ENCODE measurements at regions not wholly inside any gene's neighbourhood (a gene's known extent, or its start where the extent isn't known, plus 50 kb on each side); places are given as distances from the start of the nearest gene placed in this dataset.

DNA sequence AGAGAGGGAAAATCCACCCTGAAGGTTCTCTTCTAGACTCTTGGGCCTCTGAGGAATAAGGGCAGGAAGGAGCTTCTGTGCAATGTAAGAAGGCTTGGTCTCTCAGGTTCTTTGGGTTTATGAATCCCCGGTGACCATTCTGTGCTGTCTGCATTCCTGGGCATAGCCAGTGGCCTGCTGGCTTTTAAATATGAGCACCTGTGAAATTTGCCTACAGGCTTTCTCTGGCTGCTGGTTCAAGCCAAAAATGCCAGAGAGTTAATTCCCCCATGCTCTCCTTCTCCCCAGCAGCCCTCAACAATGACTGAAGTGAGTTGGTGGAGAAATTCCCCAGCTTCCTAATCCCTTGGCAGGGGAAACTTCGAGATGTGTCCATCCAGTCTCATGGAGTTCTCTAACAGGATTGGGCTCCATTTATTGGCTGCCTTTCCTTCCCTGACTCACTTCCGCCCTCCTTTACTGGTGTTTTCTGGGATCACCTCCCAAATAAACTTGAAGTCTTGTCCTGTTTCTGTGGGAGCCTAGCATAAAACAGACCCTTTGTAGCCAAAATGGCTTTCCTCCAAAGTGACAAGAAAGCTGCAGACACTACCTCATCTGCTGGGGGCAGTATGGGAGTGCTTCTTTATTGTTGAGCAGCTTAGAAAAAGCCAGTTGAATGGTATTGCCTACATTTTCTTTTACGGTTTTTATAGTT lies 179.4 kb upstream of the CASK start:
- Histone ChIP-seq H3K9ac (ENCODE audit: low read length) (no peak overlapping the region), H3K27ac (ENCODE audit: low read length) (no peak overlapping the region)
- BruUV-seq (replicated peaks), result no TSS peak

DNA sequence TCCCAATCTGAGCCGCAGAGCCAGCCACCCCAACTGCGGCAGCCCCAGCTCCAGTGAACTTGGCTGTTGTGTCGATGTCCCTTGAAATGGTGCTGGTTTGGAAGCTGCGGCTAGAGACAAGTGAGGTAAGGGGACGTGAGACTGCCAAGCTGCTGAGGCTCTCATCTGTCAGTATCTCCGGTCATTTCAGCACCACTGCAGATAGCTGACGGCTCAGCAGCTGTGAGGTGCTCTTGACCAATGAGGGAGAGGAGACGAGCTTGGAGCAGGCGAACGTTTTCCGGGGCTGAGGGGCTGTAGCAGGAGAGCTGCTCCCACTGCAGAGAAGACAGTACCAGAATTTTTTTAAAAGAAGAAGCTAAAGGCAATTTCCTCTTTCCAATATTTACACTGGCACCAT lies 175.5 kb upstream of the CASK start:
- Histone ChIP-seq H3K27me3 (ENCODE audit: low read length) (no peaks in the 10 kb centered on the region), H3K4me3 (ENCODE audit: low read length) (no peak overlapping the region), H3K79me2 (ENCODE audit: low read length) (no peaks in the 10 kb centered on the region), H3K9ac (ENCODE audit: low read length) (no peak overlapping the region), H3K9me2 (replicated peaks; ENCODE audit: low read length) (no peaks in the 10 kb centered on the region), H4K20me1 (ENCODE audit: low read length) (no peaks in the 10 kb centered on the region), H3K27ac (ENCODE audit: low read length) (no peak overlapping the region), H3K9me3 (ENCODE audit: low read length) (no peaks in the 10 kb centered on the region), H3K4me2 (ENCODE audit: low read length) (no peak overlapping the region), H2AFZ (ENCODE audit: low read length) (no peak overlapping the region), H3K4me1 (ENCODE audit: insufficient read depth, low read length) (peaks cover 10% of the 10 kb centered on the region), H3K36me3 (ENCODE audit: low read depth, low read length) (no peaks in the 10 kb centered on the region), H3F3A (ENCODE audit: low read length, unreplicated experiment) (no peaks in the 10 kb centered on the region)
- POLR2A ChIA-PET (ENCODE audit: unreplicated experiment), result no interaction called here
- TF ChIP-seq EZH2phosphoT487 (IDR thresholded peaks at IDR 0.05; ENCODE audit: borderline replicate concordance, low read length), result no peak
- TF ChIP-seq, protein P1, sequence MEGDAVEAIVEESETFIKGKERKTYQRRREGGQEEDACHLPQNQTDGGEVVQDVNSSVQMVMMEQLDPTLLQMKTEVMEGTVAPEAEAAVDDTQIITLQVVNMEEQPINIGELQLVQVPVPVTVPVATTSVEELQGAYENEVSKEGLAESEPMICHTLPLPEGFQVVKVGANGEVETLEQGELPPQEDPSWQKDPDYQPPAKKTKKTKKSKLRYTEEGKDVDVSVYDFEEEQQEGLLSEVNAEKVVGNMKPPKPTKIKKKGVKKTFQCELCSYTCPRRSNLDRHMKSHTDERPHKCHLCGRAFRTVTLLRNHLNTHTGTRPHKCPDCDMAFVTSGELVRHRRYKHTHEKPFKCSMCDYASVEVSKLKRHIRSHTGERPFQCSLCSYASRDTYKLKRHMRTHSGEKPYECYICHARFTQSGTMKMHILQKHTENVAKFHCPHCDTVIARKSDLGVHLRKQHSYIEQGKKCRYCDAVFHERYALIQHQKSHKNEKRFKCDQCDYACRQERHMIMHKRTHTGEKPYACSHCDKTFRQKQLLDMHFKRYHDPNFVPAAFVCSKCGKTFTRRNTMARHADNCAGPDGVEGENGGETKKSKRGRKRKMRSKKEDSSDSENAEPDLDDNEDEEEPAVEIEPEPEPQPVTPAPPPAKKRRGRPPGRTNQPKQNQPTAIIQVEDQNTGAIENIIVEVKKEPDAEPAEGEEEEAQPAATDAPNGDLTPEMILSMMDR (conservative IDR thresholded peaks at IDR 0.05; ENCODE audit: low read depth, low read length), result no peak
- TF ChIP-seq EZH2 (IDR thresholded peaks at IDR 0.05; ENCODE audit: low read length, unreplicated experiment), result no peak
- CTCF ChIA-PET, result no interaction called here
- intact Hi-C loops (cut with micrococcal nuclease), result no loop called here
- ATAC-seq, result no peak
- DNase-seq, result no peak
- BruUV-seq (replicated peaks), result no TSS peak

More for the DNA sequence above, 179.4 kb upstream of the CASK start:
- H3F3A ChIP-seq (ENCODE audit: low read length, unreplicated experiment), result no peaks in the 10 kb centered on the region
- intact Hi-C loops (cut with micrococcal nuclease), result no loop called here
- H3K79me2 ChIP-seq (ENCODE audit: low read length), result no peaks in the 10 kb centered on the region
- H3K9me3 ChIP-seq (ENCODE audit: low read length), result no peaks in the 10 kb centered on the region
- H3K27me3 ChIP-seq (ENCODE audit: low read length), result no peaks in the 10 kb centered on the region
- H2AFZ ChIP-seq (ENCODE audit: low read length), result no peak overlapping the region
- ChIA-PET POLR2A (ENCODE audit: unreplicated experiment) (no interaction called here), CTCF (interaction anchor here (0.6 kb wide), 1 partner anchor 158 kb away, joined by 3 read pairs; no protein-coding TSS in a partner anchor)
- no peak for ATAC-seq
- no peaks in the 10 kb centered on the region for H3K4me1 ChIP-seq (ENCODE audit: insufficient read depth, low read length)
- H3K36me3 ChIP-seq (ENCODE audit: low read depth, low read length), result no peaks in the 10 kb centered on the region
- H3K4me2 ChIP-seq (ENCODE audit: low read length), result no peak overlapping the region
- no peaks in the 10 kb centered on the region for H3K9me2 ChIP-seq (replicated peaks; ENCODE audit: low read length)
- TF ChIP-seq EZH2 (IDR thresholded peaks at IDR 0.05; ENCODE audit: low read length, unreplicated experiment) (no peak), EZH2phosphoT487 (IDR thresholded peaks at IDR 0.05; ENCODE audit: borderline replicate concordance, low read length) (no peak)
- TF ChIP-seq, protein P1 (conservative IDR thresholded peaks at IDR 0.05; ENCODE audit: low read depth, low read length), result 0 out of 2 replicates have a peak, but pooled peaks have one; percentile 18
- H4K20me1 ChIP-seq (ENCODE audit: low read length), result no peaks in the 10 kb centered on the region
- DNase-seq, result peak; percentile 2
- no peak overlapping the region for H3K4me3 ChIP-seq (ENCODE audit: low read length)

DNA sequence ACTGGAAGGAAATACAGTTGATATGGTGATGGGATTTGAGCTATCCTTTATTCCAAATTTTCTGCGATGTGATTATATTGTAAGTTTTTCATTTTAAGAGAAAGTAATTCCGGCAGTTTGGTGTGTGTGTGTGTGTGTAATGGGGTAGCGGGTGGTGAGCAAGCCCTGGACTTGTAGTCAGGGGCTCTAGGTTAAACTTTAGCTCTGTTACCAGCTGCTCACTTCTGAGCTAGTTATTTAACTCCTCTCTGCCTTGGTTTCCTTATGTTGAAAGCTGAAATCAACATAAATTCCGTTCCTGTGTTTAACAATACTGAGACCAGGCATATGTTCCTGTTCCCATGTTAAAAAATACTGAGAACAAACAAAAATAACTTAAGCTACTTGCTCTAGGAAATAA lies 174.1 kb upstream of the CASK start:
- Histone ChIP-seq H2AFZ (ENCODE audit: low read length) (no peak overlapping the region), H3K36me3 (ENCODE audit: low read depth, low read length) (no peaks in the 10 kb centered on the region), H3K4me3 (ENCODE audit: low read length) (no peak overlapping the region), H3F3A (ENCODE audit: low read length, unreplicated experiment) (no peaks in the 10 kb centered on the region), H3K79me2 (ENCODE audit: low read length) (no peaks in the 10 kb centered on the region), H4K20me1 (ENCODE audit: low read length) (no peaks in the 10 kb centered on the region), H3K27me3 (ENCODE audit: low read length) (no peaks in the 10 kb centered on the region), H3K9me3 (ENCODE audit: low read length) (no peaks in the 10 kb centered on the region), H3K4me1 (ENCODE audit: insufficient read depth, low read length) (peaks cover 16% of the 10 kb centered on the region), H3K9ac (ENCODE audit: low read length) (no peak overlapping the region), H3K27ac (ENCODE audit: low read length) (no peak overlapping the region), H3K9me2 (replicated peaks; ENCODE audit: low read length) (no peaks in the 10 kb centered on the region), H3K4me2 (ENCODE audit: low read length) (no peak overlapping the region)
- DNase-seq (no peak), ATAC-seq (no peak)
- TF ChIP-seq EZH2 (IDR thresholded peaks at IDR 0.05; ENCODE audit: low read length, unreplicated experiment) (no peak), EZH2phosphoT487 (IDR thresholded peaks at IDR 0.05; ENCODE audit: borderline replicate concordance, low read length) (no peak)
- no TSS peak for BruUV-seq (replicated peaks)
- CTCF ChIA-PET, result no interaction called here
- intact Hi-C loops (cut with micrococcal nuclease), result no loop called here
- POLR2A ChIA-PET (ENCODE audit: unreplicated experiment), result no interaction called here

Data from PC-3 (cell line).